ENCODE measurements at regions not wholly inside any gene's neighbourhood (a gene's known extent, or its start where the extent isn't known, plus 50 kb on each side); places are given as distances from the start of the nearest gene placed in this dataset.

GRCh38 chr1:56175211-56175610 is 404.2 kb downstream of the PLPP3 start:
- Mint-ChIP-seq H3K27me3 (ENCODE audit: low read depth) (no peaks in the 10 kb centered on the region), H3K9me3 (peaks cover 0 to 5% of the 10 kb centered on the region in 2 experiments; a peak in 1 of 5 replicates), H3K27ac (no peak overlapping the region), H3K4me3 (no peak overlapping the region), H3K4me1 (peaks cover 4 to 9% of the 10 kb centered on the region in 2 experiments; a peak in 3 of 4 replicates), H3K36me3 (ENCODE audit: insufficient read depth in 1 of 3, low read depth in 3 of 3) (peaks cover 0 to 11% (median 0%) of the 10 kb centered on the region in 3 experiments; a peak in 1 of 7 replicates)
- Histone ChIP-seq H2AFZ (ENCODE audit: low read length) (no peak overlapping the region), H2BK120ac (ENCODE audit: low read depth, low read length, poor library complexity, severe bottlenecking) (no peak overlapping the region), H2BK12ac (ENCODE audit: insufficient read length, low read depth, low read length) (no peak overlapping the region), H3K79me2 (ENCODE audit: insufficient read depth, low read length) (no peaks in the 10 kb centered on the region), H4K8ac (replicated peaks; ENCODE audit: insufficient read length, low read depth, low read length) (no peak overlapping the region), H2AK5ac (ENCODE audit: insufficient read length, low read length) (no peak overlapping the region), H2BK15ac (ENCODE audit: low read depth, low read length) (no peak overlapping the region), H3K9ac (ENCODE audit: extremely low read depth, insufficient read length, low read length) (no peak overlapping the region), H3K79me1 (ENCODE audit: insufficient read depth, low read depth, low read length, poor library complexity, severe bottlenecking) (no peaks in the 10 kb centered on the region), H4K20me1 (ENCODE audit: control insufficient read depth, insufficient read depth, insufficient read length) (no peaks in the 10 kb centered on the region), H2BK20ac (ENCODE audit: low read depth, low read length, poor library complexity, severe bottlenecking) (no peak overlapping the region), H3K23ac (ENCODE audit: insufficient read length, low read depth, low read length) (no peak overlapping the region), H2BK5ac (ENCODE audit: insufficient read length, low read length) (no peak overlapping the region), H3K23me2 (ENCODE audit: insufficient read length, low read depth, low read length, poor library complexity, severe bottlenecking) (no peaks in the 10 kb centered on the region), H3T11ph (ENCODE audit: low read length) (no peak overlapping the region), H3K27me3 (ENCODE audit: insufficient read depth, low read length) (no peaks in the 10 kb centered on the region), H3K9me3 (ENCODE audit: control insufficient read depth, low read depth, low read length) (no peaks in the 10 kb centered on the region), H3K4me1 (ENCODE audit: insufficient read depth, low read length) (no peaks in the 10 kb centered on the region), H3K56ac (ENCODE audit: insufficient read length, low read depth, low read length) (no peak overlapping the region), H3K14ac (ENCODE audit: insufficient read depth, low read length) (no peak overlapping the region), H4K5ac (ENCODE audit: insufficient read length, low read depth, low read length) (no peak overlapping the region), H4K91ac (ENCODE audit: insufficient read length, low read depth, low read length) (no peak overlapping the region), H3K18ac (ENCODE audit: insufficient read length, low read depth, low read length) (no peak overlapping the region), H3K27ac (ENCODE audit: insufficient read length, low read depth, low read length) (no peak overlapping the region), H3K4me2 (ENCODE audit: insufficient read depth, insufficient read length, low read length) (no peak overlapping the region), H3K4ac (ENCODE audit: low read depth, low read length) (no peak overlapping the region)
- no peak for TF ChIP-seq CTCF (conservative IDR thresholded peaks at IDR 0.05)
- whole genome bisulfite sequencing (ENCODE audit: extremely low coverage, insufficient read length, low lambda C conversion rate), result no CpG with 5 or more reads among the region's 3 CpGs
- no peak for DNase-seq

Data from H9 (cell line).